Left lobe of liver (tissue), 2 donors: ENCODE measurements at regions not wholly inside any gene's neighbourhood (a gene's known extent, or its start where the extent isn't known, plus 50 kb on each side); places are given as distances from the start of the nearest gene placed in this dataset.
"Not testable (repeated sequence)": the region's sequence is repeated elsewhere in the genome, so short reads cannot be mapped to it uniquely, and the experiment has no call there.

Experiments used
- ATAC-seq: fragments of 200-7000 bp; cut with Tn5 transposase; one replicate; pipeline ENCODE4 v1.9.1; 2020; ENCODE audit warnings: mild to moderate bottlenecking, moderate library complexity
- DNase-seq: peaks from one replicate; pipeline ENCODE4 v3.0.0-alpha.2; 2020; ENCODE audit warnings: low spot score
- donor health status: DM: no; HTN: no; CAD: no; lungs with moderate emphysema.
- donor health status: DM: no; HTN: yes; CAD: no.

DNA sequence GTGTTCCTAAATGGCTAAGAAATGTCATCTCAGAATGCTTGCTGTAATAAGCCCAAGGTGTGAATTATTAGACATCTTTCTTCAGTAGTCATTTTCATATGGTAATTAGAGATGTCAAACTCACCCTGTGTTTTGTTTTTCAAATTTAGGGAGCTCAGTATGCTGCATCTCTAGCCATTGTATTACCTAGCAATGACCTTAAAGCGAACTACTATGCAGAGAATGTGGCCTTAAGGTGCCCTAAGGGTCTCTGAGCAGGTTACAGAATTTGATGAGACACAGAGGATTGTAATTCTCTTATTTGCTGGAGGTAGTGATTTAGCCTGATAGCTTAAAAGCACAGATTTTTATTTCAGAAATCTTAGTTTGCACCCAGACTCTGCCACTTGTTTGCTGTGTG lies 1052.6 kb upstream of the DDX18 start:
- DNase-seq (no peak), ATAC-seq (no peak)

DNA sequence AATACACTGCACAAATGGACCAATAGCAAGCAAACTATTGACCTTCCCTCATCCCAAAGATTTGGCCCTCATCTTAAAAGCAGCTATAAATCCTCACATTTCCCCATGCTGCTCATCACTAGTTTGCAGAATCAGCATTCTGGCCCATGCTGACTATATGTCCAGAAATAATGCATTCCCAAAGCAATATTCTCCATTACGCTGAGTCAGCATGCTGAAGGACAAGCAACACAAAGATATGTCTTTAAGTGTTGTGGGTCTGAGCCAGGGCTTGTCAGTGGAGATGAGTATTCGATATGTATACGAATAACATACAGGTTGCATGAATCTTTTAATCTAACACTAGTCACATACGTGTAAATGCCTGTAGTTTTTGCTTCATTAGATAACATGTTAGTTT lies 1045.0 kb upstream of the DDX18 start:
- no peak for DNase-seq
- ATAC-seq = no peak

DNA sequence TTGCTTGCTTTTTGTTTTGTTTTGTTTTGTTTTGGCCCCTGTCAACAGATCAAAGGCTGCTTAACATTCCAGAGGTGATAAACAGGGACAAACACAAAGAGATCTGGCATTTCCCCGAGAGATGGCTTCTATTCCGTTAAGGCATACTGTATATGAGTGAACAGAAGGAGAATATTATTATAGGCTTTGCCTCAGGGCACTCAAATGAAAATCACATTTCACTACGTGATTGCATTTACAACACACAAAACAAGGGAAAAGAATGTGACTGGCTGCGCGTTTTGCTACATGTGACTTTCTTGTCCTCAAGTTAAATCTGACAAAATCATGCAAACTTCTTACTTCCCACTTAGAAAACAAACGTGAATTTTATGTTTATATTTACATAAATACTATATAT lies 1037.9 kb upstream of the DDX18 start:
- ATAC-seq = no peak
- no peak for DNase-seq

DNA sequence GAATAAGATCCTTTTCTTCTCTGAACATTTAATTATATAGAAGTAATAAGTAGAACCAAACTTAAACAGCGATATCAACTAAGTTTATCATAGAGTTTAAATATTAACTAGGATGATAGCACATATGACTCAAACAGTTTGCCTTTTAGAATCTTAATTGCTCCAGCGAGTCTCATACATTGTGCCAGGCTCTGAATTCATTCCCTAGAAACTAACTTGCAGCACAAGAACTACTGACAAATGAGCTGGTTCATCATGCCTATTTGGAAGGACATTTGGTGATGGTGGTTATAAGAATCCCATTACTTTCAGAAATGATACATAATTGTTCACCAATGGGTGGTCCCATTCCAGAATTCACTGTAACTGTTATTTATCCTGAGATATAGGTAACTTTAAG lies 1026.6 kb upstream of the DDX18 start:
- no peak for ATAC-seq
- no peak for DNase-seq

DNA sequence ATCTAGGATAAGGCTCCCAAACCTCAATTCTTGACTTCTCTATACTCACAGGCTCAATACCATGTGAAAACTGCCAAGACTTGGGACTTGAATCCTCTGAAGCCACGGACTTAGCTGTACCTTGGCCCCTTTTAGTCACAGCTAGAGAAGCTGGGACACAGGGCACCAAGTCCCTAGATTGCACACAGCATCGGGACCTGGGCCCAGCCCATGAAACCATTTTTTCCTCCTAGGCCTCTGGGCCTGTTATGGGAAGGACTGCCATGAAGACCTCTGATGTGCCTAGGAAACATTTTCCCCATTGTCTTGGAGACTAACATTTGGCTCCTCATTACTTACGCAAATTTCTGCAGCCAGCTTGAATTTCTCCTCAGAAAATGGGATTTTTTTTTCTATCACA lies 1011.8 kb upstream of the DDX18 start:
- DNase-seq = no peak
- ATAC-seq = no peak

DNA sequence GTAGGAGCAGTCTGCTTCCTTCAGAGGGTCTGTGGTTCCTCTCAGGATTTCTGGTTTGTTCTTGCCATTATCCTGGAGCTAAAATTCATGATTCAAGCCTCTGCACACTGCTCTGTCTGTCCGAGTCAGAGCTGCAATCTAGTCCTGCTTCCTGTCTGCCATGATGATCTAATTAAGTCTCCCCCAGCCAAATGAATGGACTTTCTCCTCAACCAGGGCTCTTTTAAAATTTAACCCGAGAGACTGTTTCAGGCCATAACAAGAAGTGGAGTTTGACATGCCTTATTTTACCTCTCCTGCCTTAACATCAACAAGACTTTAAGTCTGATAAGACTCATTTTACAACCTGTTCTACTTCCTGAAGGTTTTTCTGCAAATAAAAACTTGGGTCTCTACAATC lies 1009.6 kb upstream of the DDX18 start:
- no peak for DNase-seq
- ATAC-seq = no peak

DNA sequence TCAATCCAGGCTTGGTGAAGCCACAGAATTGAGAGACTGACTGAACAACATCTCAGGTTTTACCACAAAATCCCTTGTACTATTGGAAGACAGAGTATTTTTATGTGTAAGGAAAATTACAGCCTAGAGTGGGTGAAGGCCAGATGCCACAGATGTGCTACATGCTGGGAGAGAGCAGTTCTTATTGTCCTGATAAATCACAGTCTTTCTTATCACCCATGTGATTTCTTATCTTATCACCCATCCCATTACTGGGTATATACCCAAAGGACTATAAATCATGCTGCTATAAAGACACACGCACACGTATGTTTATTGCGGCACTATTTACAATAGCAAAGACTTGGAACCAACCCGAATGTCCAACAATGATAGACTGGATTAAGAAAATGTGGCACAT lies 1008.0 kb upstream of the DDX18 start:
- not testable (repeated sequence) for ATAC-seq, DNase-seq

DNA sequence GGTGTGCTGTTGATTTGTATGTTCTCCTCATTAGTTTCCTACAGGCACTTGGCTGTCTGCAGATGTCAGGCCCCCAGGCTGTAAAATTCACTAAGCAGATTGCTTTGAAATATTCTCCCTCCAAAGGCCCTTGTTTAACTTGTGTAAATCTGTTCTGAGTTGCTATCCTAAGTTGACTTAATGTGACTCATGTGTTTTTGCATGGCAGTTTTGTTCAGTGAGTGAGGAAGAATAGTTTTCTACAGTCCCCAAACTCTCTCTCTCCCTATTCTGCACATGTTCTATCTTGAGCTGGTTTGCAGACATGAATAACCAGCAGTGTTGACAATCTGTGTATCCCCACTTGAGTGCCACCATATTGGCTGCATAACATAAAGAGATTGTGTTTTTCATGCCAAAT lies 1005.4 kb upstream of the DDX18 start:
- DNase-seq (no peak), ATAC-seq (no peak)

DNA sequence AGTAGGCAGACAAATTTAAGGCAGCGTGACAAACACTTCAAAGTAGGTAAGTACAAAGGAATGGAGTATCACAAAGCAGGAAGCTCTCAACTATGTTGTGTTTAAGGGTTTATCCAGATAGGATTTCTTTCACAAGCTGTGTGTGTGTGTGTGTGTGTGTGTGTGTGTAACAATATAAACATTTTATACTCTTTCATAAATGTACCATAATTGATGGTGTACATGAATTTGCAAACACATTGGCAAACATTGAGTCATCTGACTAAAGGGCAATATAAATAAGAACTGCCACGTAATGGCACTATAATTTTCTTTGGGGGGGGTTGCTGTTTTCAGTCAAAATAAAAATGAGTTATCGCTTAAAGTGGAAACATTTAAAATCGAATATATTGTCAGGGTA lies 1004.4 kb upstream of the DDX18 start:
- no peak for DNase-seq
- ATAC-seq = no peak

DNA sequence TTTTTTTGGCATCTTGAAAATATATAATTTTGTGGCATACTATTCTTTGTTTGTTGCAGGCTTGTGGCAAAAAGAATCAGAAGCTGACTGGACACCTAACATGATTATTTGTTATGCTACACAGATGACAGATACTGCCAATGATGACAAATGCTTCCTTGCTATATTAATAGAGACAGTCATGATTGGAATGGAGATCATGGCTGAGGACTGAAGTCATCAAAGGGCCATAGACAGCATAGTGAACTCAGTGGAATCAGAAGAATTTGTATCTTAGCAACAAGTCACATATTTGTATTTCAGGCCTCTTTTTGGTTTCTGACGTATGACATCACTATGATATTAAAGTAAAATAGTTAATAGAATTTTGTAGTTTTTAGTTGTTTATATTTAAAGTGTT lies 1003.8 kb upstream of the DDX18 start:
- ATAC-seq = no peak
- DNase-seq = no peak

DNA sequence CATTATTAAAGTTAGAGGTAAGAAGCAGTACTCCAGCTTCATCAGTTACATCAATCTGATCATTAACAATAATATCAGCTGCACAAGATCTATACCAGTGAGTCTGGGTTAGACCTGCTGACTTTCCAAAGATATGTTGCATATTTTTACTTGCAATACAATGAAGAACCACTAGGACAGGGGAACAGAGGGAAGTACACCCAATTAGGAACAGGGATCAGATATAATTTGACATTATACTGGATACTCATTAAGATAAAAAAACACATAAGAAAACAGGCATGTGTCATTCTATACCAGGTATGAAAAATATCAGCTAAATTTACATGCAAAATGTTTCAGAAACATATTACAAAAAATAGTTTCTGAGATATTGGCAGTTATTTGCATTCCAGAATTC lies 995.1 kb upstream of the DDX18 start:
- no peak for ATAC-seq
- no peak for DNase-seq

DNA sequence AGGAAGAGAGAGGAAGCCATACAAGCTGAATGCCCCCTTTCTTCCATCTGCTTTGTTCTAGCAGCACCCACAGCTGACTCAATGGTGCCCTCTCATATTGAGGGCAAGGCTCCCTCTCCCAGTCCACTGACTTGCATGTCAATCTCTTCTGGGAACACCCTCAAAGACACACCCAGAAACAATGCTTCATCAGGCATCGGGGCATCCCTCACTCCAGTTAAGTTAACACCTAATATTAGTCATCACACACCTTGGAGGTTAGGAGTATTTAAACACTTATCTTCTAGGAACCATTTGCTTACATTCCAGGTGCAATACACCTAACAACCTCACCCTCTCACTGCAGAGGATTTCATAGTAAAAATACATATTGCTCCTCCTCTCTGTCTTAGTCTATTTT lies 993.5 kb upstream of the DDX18 start:
- no peak for ATAC-seq
- DNase-seq = no peak

DNA sequence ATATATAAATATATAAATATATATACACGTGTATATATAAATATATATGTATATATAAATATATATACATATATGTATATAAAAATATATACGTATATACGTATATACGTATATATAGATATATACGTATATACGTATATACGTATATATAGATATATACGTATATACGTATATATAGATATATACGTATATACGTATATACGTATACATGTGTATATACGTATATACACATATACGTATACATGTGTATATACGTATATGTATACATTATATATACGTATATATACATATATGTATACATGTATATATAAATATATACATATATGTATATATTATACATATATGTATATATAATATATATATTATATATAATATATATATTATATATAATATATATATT lies 984.9 kb upstream of the DDX18 start:
- DNase-seq, ATAC-seq: not testable (repeated sequence)

DNA sequence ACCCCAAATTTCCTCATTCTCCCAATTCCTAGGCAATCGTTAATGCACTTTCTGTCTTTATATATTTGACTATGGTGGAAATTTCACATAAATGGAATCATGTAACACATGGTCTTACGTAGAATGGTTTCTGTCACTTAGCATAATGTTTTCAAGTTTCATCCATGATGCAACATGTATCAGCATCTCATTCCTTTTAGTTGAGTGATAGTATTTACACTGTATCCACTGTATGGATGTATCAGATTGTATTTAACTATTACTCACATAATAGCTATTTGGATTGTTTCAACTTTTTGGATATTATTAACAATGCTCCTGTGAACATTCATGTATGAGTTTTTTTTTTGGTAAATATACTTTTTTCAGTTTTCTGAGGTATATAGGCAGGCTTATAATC lies 982.3 kb upstream of the DDX18 start:
- DNase-seq (no peak), ATAC-seq (no peak)

DNA sequence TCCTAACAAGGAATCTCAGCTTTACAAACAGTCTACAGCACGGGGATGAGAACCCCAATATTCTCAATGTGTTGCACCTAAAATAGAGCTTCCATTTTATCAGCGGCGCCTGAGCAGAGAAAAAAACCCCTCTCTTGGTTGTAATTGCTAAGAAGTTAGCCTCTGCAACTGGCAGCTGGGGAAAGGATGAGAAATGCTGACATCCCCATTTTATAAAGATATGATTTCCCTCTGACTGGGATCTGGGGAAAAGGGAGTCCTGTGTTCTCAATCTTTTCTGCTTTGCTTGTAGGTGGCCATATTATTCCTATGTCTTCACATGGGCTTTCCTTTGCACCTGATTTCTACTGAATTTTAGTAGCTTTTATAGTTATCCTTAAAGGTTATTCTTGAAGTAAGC lies 981.4 kb upstream of the DDX18 start:
- ATAC-seq (no peak), DNase-seq (no peak)

DNA sequence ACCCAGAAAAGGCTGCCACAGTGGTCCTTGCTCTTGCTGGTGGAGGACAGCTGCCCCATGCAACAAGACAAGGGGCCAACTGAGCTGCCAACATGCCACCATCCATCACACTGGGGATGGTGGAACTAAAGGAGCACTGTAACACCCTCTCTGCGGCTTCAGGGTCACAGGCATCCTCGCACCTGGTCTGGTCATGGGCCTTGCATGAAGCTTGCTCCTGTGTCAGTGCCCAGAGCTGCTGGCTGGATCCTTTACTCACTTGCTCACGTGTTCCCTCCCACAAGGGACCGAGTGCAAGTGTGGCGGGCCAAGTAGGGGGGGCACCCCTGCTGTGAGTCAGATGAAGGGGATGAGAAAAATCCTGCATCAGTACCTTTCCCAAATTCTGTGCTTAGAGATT lies 972.3 kb upstream of the DDX18 start:
- DNase-seq = no peak
- no peak for ATAC-seq

DNA sequence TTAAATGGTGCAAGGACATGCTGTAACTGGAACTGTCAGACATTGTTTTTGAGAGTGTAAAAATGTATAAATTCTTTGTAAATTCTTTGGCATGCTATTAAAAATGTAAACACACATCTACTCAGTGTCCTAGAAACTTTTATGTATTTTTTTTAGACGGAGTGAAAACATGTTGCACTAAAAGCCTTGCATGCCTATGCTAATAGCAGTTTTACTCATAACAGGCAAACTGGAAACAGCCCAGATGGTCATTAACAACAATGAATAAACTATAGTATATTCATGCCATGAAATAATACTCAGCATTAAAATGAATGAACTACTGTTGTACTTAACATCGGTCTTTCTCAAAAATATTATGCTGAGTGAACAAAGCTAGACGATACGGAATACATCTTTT lies 954.8 kb upstream of the DDX18 start:
- DNase-seq = no peak
- no peak for ATAC-seq

DNA sequence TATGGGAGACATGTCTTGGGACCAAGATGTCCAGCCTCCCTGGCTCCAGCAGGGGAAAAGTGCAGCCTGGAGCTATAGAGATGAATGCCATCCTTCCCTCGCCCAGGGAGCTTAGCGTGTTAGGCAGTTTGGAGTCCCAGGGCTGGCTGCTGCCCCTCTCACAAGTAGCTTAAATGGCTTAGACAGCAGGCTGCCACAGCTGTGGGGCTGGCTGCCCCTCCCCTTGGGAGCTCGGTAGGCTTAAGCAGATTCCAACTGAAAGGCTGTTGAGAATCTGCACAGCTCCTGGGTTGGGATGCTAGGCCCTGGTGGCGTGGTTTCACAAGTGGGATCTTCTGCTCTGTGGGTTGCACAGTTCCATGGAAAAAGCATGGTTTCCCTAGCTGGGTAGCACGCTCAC lies 940.5 kb upstream of the DDX18 start:
- DNase-seq (no peak), ATAC-seq (no peak)

DNA sequence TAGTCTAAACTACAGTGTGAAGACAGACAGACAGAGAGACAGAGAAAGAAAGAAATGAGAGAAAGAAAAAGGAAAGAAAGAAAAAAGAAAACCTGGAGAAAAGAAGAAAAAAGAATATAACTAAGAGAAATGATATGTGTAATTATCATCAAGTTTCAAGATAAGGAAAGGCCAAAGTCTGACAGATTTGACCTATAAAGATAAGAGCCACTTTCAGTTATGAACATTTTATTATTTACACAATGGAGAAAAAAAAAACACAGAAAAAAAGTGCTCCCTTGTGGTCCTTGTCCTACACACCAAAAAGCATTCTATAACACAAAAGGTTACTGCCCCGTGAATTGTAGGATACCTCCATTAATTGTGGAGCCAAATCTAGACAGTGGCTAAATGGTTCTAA lies 937.2 kb upstream of the DDX18 start:
- DNase-seq (no peak), ATAC-seq (no peak)

DNA sequence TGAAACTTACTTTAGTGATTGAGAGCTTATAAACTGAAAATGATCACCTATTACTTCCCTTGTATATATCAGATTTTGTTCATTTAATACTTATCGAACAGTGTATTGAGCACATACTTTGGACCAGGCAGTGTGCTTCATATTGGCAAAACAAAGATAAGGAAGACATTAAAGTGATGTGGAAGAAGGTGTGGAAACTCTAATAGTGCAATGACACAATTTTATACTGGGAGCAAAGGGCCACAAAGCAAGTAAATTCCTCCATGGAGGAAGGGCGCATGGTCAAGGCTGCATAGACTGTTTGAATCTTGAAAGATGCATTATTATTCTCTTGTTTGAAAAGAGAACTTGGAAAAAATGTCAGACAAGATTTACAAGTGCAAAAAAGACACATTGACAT lies 936.5 kb upstream of the DDX18 start:
- no peak for ATAC-seq
- no peak for DNase-seq

DNA sequence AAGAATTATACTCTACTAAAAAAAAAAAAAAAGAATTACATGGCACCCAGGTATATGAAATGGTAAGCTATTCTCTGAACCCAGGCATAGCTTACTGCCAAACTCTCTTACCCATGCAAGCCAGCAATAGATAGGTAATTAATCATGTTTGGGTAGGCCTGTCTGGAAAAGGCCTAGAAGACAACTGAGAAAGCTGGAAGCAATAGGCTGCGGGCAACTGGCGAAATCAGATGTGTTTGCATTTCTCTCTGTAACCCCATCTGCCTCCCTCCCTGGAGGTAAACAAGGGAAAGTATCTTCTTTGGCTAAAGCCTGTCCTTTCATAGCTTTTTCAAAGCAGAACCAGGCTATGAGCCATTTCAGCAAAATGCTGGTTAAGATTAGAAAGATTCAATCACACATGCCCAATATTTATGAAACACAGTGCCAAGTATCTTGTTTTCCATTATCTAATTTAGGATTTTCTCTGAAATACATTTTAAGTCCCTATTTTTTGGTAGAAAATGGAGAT lies 934.8 kb upstream of the DDX18 start:
- ATAC-seq (no peak), DNase-seq (no peak)

DNA sequence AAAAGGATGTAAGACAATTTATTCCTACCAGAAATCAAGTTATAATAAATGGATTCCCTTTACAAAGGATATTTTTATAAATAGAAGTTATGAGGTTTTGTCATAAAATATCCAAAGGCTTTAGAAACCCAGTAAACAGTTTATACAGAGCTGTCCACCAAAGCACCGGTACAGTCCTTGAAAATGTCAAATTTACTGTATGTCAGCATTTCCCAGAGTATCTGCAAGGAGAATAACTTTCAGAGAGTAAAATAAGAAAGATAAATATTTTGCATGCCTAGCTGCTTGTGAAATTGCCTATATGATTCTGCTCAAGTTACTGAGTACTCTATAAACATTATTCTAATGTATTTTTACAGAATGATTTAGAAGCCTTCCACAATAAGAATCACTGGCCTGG lies 923.3 kb upstream of the DDX18 start:
- ATAC-seq = no peak
- DNase-seq = no peak

DNA sequence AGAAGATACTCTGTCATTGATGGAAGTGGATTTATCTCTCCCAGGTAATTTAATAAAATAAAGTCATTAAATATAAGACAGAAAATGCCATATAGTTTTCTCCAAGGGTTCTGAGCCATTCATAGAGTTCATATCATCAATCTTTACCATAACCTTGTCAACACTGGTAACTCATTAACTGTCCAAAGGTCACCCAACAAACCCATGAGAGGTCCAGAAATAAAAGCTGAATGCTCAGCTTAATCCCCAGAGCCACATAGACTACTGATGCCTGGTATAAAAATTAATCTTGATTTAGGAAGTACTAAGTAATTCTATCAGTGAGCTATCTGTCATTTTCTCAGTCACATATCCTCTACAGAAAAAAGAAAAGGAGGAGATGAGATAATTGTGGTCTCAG lies 903.0 kb upstream of the DDX18 start:
- no peak for DNase-seq
- ATAC-seq = no peak

DNA sequence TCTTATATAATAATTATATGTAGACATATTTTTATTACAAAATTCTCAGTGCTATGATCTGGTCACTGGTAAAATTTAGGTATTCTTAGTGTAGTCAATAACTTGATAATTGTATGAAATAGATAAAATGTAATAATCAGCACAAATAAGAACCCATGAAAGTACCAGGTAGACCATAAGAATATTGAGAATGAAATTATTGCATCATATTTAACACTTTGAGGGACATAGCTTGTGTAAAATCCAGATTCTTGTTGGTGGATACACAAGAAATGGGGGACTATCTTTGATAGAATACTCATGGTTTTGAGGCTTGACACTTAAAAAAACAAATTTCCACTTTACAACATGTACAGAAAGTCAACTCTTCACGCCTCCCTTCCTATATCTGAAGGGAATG lies 898.8 kb upstream of the DDX18 start:
- DNase-seq (no peak), ATAC-seq (no peak)
